D721Med (cell line): ENCODE measurements at regions not wholly inside any gene's neighbourhood (a gene's known extent, or its start where the extent isn't known, plus 50 kb on each side); places are given as distances from the start of the nearest gene placed in this dataset.
A peak's percentile ranks its signal among the peaks of the same experiment; 100 is the strongest.

ENCODE experiments used
- DNase-seq: peaks from one replicate; pipeline ENCODE4 v3.0.0; 2011; ENCODE audit warnings: low spot score; ENCODE audit not compliant: insufficient read length
- FAIRE-seq: peaks from 2 replicates; lab custom pipeline; 2011; peaks lifted over from hg19 to GRCh38; lab: Jason Lieb, UNC
- TF ChIP-seq, protein P1 (sequence below): IDR thresholded peaks from 2 replicates; pipeline ENCODE4 v1.5.1; 2012; ENCODE audit warnings: mild to moderate bottlenecking, control low read depth; ENCODE audit not compliant: insufficient read depth; ENCODE audit errors: missing control alignments

GRCh38 chr12:93054021-93054420 lies 124.9 kb upstream of the EEA1 start:
- FAIRE-seq: peak; percentile 46
- DNase-seq: no peak
- TF ChIP-seq, protein P1, sequence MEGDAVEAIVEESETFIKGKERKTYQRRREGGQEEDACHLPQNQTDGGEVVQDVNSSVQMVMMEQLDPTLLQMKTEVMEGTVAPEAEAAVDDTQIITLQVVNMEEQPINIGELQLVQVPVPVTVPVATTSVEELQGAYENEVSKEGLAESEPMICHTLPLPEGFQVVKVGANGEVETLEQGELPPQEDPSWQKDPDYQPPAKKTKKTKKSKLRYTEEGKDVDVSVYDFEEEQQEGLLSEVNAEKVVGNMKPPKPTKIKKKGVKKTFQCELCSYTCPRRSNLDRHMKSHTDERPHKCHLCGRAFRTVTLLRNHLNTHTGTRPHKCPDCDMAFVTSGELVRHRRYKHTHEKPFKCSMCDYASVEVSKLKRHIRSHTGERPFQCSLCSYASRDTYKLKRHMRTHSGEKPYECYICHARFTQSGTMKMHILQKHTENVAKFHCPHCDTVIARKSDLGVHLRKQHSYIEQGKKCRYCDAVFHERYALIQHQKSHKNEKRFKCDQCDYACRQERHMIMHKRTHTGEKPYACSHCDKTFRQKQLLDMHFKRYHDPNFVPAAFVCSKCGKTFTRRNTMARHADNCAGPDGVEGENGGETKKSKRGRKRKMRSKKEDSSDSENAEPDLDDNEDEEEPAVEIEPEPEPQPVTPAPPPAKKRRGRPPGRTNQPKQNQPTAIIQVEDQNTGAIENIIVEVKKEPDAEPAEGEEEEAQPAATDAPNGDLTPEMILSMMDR: no peak

DNA sequence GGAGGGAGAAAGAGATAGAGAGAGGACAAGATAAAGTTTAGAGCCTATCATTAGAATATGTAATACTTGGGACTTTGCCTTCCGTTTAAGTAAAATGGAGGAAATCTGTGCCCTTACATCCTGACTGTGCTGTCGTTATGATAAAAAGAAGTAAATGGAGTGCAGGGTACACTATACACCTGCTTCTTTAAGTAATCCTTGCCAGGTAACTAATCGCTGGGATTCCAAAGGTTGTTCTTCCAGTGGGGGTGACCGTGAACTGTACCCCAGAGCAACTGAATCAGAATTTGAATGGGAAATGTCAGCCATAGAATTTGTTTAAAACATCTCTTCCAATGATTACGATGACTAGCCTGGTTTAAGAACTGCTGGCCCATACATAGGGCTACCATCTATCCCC lies 126.1 kb upstream of the EEA1 start:
- TF ChIP-seq, protein P1: no peak
- DNase-seq (no peak), FAIRE-seq (no peak)

DNA sequence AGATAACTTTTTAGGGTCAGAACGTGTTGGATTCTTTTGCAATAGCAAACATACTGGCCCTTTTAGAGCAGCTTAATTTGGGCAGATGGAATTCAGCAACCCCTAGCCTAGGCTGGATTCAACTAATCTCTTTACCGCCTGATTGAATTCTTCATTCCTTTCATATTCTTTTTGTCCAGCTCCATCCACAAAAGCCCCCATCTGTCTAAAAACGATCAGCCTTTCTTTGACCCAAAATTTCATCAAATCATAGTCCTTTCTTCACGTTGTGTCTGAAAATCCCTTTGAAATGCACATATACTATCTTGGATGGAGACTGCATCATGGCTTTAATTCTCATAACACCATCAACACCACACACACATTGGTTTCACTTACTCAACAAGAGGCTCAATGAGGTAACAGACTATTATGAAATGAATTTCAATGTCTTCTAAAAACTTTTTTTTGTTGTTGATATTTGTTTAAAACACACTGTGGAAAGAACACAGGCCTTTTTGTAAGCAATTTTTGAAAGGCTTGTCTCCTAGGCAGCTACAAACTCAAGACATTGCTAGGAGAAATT lies 128.0 kb upstream of the EEA1 start:
- FAIRE-seq (no peak), DNase-seq (no peak)
- TF ChIP-seq, protein P1: no peak

- DNase-seq (no peak), FAIRE-seq (no peak)
- TF ChIP-seq, protein P1: no peak
Observed at GRCh38 chr12:93058280-93058679, 129.2 kb upstream of the EEA1 start.

GRCh38 chr12:93059288-93059687 lies 130.2 kb upstream of the EEA1 start:
- TF ChIP-seq, protein P1: no peak
- DNase-seq (no peak), FAIRE-seq (no peak)

GRCh38 chr12:93059925-93060665 lies 131.0 kb upstream of the EEA1 start:
- TF ChIP-seq, protein P1: no peak
- FAIRE-seq: no peak

More at GRCh38 chr12:93059925-93060665, 131.0 kb upstream of the EEA1 start:
- DNase-seq: no peak
